H1 (cell line): ENCODE measurements at regions not wholly inside any gene's neighbourhood (a gene's known extent, or its start where the extent isn't known, plus 50 kb on each side); places are given as distances from the start of the nearest gene placed in this dataset.

Experiments
- PHF8 ChIP-seq: fragments of 200-600 bp; sonication (generic); conservative IDR thresholded peaks from 2 replicates; pipeline ENCODE4 v1.7.1; 2012; ENCODE audit warnings: low read depth, mild to moderate bottlenecking, inconsistent platforms, low read length, moderate library complexity
- POLR2AphosphoS5 ChIP-seq: IDR thresholded peaks from 2 replicates; pipeline ENCODE4 v1.6.1; 2011; ENCODE audit warnings: low read depth, low read length
- SAP30 ChIP-seq: fragments of 300-600 bp; sonication (generic); IDR thresholded peaks from 2 replicates; pipeline ENCODE4 v1.7.1; 2012; ENCODE audit warnings: low read length, moderate library complexity, mild to moderate bottlenecking, inconsistent platforms; ENCODE audit not compliant: insufficient read depth, insufficient replicate concordance
- TEAD4 ChIP-seq: IDR thresholded peaks from 2 replicates; pipeline ENCODE4 v1.6.1; 2012; ENCODE audit warnings: low read depth, low read length, inconsistent platforms, mixed read lengths
- TF ChIP-seq, protein P1 (sequence below): fragments of 300-600 bp; sonication (generic); IDR thresholded peaks from 2 replicates; pipeline ENCODE4 v1.7.1; 2012; ENCODE audit warnings: low read length, moderate library complexity, mild to moderate bottlenecking, inconsistent platforms; ENCODE audit not compliant: insufficient replicate concordance
- TF ChIP-seq, protein P2 (sequence below): IDR thresholded peaks from 2 replicates; pipeline ENCODE4 v1.6.1; 2012; ENCODE audit warnings: low read length, inconsistent platforms
- TF ChIP-seq, protein P3 (sequence below): IDR thresholded peaks from 2 replicates; pipeline ENCODE4 v1.6.1; 2011; ENCODE audit warnings: low read length, improper control_type of control experiment

DNA sequence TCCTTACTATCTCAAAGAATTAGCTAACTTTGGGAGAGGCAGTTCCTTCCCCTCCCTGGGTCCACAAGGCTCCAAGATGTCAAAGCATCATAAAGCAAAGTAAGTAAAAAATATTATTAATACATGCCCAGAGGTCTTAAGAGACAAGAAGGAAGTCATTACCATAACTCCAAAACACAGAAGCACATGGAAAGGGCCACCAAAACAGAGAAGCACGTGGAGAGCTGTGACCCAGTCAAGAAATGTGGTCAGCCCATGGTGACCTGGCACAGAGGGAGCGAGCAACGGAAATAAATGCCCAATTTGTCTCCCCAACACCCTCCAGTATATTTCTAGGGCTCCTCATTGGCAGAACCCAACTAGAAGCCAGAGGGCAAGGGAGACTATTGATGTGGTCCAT is 277.5 kb upstream of the API5 start (continued):
- TF ChIP-seq, protein P1, sequence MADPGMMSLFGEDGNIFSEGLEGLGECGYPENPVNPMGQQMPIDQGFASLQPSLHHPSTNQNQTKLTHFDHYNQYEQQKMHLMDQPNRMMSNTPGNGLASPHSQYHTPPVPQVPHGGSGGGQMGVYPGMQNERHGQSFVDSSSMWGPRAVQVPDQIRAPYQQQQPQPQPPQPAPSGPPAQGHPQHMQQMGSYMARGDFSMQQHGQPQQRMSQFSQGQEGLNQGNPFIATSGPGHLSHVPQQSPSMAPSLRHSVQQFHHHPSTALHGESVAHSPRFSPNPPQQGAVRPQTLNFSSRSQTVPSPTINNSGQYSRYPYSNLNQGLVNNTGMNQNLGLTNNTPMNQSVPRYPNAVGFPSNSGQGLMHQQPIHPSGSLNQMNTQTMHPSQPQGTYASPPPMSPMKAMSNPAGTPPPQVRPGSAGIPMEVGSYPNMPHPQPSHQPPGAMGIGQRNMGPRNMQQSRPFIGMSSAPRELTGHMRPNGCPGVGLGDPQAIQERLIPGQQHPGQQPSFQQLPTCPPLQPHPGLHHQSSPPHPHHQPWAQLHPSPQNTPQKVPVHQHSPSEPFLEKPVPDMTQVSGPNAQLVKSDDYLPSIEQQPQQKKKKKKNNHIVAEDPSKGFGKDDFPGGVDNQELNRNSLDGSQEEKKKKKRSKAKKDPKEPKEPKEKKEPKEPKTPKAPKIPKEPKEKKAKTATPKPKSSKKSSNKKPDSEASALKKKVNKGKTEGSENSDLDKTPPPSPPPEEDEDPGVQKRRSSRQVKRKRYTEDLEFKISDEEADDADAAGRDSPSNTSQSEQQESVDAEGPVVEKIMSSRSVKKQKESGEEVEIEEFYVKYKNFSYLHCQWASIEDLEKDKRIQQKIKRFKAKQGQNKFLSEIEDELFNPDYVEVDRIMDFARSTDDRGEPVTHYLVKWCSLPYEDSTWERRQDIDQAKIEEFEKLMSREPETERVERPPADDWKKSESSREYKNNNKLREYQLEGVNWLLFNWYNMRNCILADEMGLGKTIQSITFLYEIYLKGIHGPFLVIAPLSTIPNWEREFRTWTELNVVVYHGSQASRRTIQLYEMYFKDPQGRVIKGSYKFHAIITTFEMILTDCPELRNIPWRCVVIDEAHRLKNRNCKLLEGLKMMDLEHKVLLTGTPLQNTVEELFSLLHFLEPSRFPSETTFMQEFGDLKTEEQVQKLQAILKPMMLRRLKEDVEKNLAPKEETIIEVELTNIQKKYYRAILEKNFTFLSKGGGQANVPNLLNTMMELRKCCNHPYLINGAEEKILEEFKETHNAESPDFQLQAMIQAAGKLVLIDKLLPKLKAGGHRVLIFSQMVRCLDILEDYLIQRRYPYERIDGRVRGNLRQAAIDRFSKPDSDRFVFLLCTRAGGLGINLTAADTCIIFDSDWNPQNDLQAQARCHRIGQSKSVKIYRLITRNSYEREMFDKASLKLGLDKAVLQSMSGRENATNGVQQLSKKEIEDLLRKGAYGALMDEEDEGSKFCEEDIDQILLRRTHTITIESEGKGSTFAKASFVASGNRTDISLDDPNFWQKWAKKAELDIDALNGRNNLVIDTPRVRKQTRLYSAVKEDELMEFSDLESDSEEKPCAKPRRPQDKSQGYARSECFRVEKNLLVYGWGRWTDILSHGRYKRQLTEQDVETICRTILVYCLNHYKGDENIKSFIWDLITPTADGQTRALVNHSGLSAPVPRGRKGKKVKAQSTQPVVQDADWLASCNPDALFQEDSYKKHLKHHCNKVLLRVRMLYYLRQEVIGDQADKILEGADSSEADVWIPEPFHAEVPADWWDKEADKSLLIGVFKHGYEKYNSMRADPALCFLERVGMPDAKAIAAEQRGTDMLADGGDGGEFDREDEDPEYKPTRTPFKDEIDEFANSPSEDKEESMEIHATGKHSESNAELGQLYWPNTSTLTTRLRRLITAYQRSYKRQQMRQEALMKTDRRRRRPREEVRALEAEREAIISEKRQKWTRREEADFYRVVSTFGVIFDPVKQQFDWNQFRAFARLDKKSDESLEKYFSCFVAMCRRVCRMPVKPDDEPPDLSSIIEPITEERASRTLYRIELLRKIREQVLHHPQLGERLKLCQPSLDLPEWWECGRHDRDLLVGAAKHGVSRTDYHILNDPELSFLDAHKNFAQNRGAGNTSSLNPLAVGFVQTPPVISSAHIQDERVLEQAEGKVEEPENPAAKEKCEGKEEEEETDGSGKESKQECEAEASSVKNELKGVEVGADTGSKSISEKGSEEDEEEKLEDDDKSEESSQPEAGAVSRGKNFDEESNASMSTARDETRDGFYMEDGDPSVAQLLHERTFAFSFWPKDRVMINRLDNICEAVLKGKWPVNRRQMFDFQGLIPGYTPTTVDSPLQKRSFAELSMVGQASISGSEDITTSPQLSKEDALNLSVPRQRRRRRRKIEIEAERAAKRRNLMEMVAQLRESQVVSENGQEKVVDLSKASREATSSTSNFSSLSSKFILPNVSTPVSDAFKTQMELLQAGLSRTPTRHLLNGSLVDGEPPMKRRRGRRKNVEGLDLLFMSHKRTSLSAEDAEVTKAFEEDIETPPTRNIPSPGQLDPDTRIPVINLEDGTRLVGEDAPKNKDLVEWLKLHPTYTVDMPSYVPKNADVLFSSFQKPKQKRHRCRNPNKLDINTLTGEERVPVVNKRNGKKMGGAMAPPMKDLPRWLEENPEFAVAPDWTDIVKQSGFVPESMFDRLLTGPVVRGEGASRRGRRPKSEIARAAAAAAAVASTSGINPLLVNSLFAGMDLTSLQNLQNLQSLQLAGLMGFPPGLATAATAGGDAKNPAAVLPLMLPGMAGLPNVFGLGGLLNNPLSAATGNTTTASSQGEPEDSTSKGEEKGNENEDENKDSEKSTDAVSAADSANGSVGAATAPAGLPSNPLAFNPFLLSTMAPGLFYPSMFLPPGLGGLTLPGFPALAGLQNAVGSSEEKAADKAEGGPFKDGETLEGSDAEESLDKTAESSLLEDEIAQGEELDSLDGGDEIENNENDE, result no peak
- TF ChIP-seq TEAD4, result no peak
- TF ChIP-seq, protein P2, sequence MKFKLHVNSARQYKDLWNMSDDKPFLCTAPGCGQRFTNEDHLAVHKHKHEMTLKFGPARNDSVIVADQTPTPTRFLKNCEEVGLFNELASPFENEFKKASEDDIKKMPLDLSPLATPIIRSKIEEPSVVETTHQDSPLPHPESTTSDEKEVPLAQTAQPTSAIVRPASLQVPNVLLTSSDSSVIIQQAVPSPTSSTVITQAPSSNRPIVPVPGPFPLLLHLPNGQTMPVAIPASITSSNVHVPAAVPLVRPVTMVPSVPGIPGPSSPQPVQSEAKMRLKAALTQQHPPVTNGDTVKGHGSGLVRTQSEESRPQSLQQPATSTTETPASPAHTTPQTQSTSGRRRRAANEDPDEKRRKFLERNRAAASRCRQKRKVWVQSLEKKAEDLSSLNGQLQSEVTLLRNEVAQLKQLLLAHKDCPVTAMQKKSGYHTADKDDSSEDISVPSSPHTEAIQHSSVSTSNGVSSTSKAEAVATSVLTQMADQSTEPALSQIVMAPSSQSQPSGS, result no peak
- no peak for TF ChIP-seq POLR2AphosphoS5
- no peak for TF ChIP-seq SAP30
- TF ChIP-seq PHF8, result no peak
- TF ChIP-seq, protein P3, sequence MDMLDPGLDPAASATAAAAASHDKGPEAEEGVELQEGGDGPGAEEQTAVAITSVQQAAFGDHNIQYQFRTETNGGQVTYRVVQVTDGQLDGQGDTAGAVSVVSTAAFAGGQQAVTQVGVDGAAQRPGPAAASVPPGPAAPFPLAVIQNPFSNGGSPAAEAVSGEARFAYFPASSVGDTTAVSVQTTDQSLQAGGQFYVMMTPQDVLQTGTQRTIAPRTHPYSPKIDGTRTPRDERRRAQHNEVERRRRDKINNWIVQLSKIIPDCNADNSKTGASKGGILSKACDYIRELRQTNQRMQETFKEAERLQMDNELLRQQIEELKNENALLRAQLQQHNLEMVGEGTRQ, result no peak
